WTC11 (cell line): ENCODE measurements at regions not wholly inside any gene's neighbourhood (a gene's known extent, or its start where the extent isn't known, plus 50 kb on each side); places are given as distances from the start of the nearest gene placed in this dataset.

Experiments used
- ATAC-seq: fragments of 200-7000 bp; cut with Tn5 transposase; 2 replicates; pipeline ENCODE4 v1.10.0; 2021; ENCODE audit warnings: mild to moderate bottlenecking, moderate library complexity
- CTCF ChIA-PET: fragments of 300-600 bp; sonication (Branson Sonifier 250); formaldehyde crosslinking; loops from one replicate; lab custom pipeline; 2021; ENCODE audit warnings: antibody characterized with exemption; lab: Charles Lee
- POLR2A ChIA-PET: fragments of 350-600 bp; sonication (Branson Sonifier 250); formaldehyde crosslinking; loops from one replicate; lab custom pipeline; 2021; ENCODE audit warnings: antibody characterized with exemption; lab: Charles Lee
- DNase-seq: peaks from one replicate; pipeline ENCODE4 v3.0.0; 2021; ENCODE audit warnings: low spot score
- H3K27ac Mint-ChIP-seq: 2 replicates; pipeline ENCODE4 v1.8.0; 2021; ENCODE audit warnings: mixed read lengths
- H3K27me3 Mint-ChIP-seq: 2 replicates; pipeline ENCODE4 v1.8.0; 2021; ENCODE audit warnings: low read depth, mild to moderate bottlenecking, moderate library complexity, mixed read lengths
- H3K36me3 Mint-ChIP-seq: 2 replicates; pipeline ENCODE4 v1.8.0; 2021; ENCODE audit warnings: mixed read lengths
- H3K4me1 Mint-ChIP-seq: 2 replicates; pipeline ENCODE4 v1.8.0; 2022; ENCODE audit warnings: mixed read lengths
- H3K4me3 Mint-ChIP-seq: 2 replicates; pipeline ENCODE4 v1.8.0; 2021; ENCODE audit warnings: mild to moderate bottlenecking, moderate library complexity, mixed read lengths
- H3K9me3 Mint-ChIP-seq: 2 replicates; pipeline ENCODE4 v1.8.0; 2021; ENCODE audit warnings: mixed read lengths
- ATF1 ChIP-seq: sonication (generic); formaldehyde crosslinking; IDR thresholded peaks from 2 replicates; pipeline ENCODE4 v1.8.1; 2023; ENCODE audit warnings: mild to moderate bottlenecking, moderate library complexity, missing genetic modification reagents
- ATF6 ChIP-seq: sonication (generic); formaldehyde crosslinking; IDR thresholded peaks from 2 replicates; pipeline ENCODE4 v1.8.1; 2023; ENCODE audit warnings: mild to moderate bottlenecking, missing genetic modification reagents
- CREB1 ChIP-seq: sonication (generic); formaldehyde crosslinking; IDR thresholded peaks from 2 replicates; pipeline ENCODE4 v1.8.0; 2023; ENCODE audit warnings: mild to moderate bottlenecking, missing genetic modification reagents
- CTCF ChIP-seq: fragments of 200-600 bp; IDR thresholded peaks from 2 replicates; pipeline ENCODE4 v1.8.0; 2022; ENCODE audit warnings: antibody characterized with exemption
- FOXK1 ChIP-seq: sonication (generic); formaldehyde crosslinking; IDR thresholded peaks from 2 replicates; pipeline ENCODE4 v1.8.0; 2022; ENCODE audit warnings: mild to moderate bottlenecking, moderate library complexity, missing genetic modification reagents
- KAT7 ChIP-seq: sonication (generic); formaldehyde crosslinking; IDR thresholded peaks from 2 replicates; pipeline ENCODE4 v1.8.1; 2023; ENCODE audit warnings: missing genetic modification reagents, mild to moderate bottlenecking, borderline replicate concordance
- NFYB ChIP-seq: sonication (generic); formaldehyde crosslinking; conservative IDR thresholded peaks from 2 replicates; pipeline ENCODE4 v1.8.0; 2022; ENCODE audit warnings: low read depth, missing genetic modification reagents
- NR3C1 ChIP-seq: sonication (generic); formaldehyde crosslinking; conservative IDR thresholded peaks from 2 replicates; pipeline ENCODE4 v1.8.1; 2023; ENCODE audit warnings: low read depth, mild to moderate bottlenecking, missing genetic modification reagents
- PREB ChIP-seq: sonication (generic); formaldehyde crosslinking; IDR thresholded peaks from 2 replicates; pipeline ENCODE4 v1.8.1; 2022; ENCODE audit warnings: mild to moderate bottlenecking, missing genetic modification reagents, moderate library complexity, borderline replicate concordance
- RELA ChIP-seq: sonication (generic); formaldehyde crosslinking; IDR thresholded peaks from 2 replicates; pipeline ENCODE4 v1.8.1; 2022; ENCODE audit warnings: missing genetic modification reagents, mild to moderate bottlenecking, borderline replicate concordance
- TP53 ChIP-seq: sonication (generic); formaldehyde crosslinking; IDR thresholded peaks from 2 replicates; pipeline ENCODE4 v1.8.1; 2023; ENCODE audit warnings: mild to moderate bottlenecking, missing genetic modification reagents
- ZNF121 ChIP-seq: sonication (generic); formaldehyde crosslinking; IDR thresholded peaks from 2 replicates; pipeline ENCODE4 v1.8.0; 2023; ENCODE audit warnings: missing genetic modification reagents
- ZNF423 ChIP-seq: fragments of 250-450 bp; sonication (Bioruptor Pico); IDR thresholded peaks from 2 replicates; pipeline ENCODE4 v2.1.2; 2022; ENCODE audit warnings: mild to moderate bottlenecking, moderate library complexity
- ZNF425 ChIP-seq: fragments of 250-450 bp; sonication (Bioruptor Pico); conservative IDR thresholded peaks from 2 replicates; pipeline ENCODE4 v1.9.0; 2021; ENCODE audit warnings: mild to moderate bottlenecking
- ZNF671 ChIP-seq: fragments of 250-450 bp; sonication (Bioruptor Pico); IDR thresholded peaks from 2 replicates; pipeline ENCODE4 v1.8.0; 2021; ENCODE audit warnings: mild to moderate bottlenecking

GRCh38 chr21:19508844-19509243 lies 1105.3 kb upstream of the TMPRSS15 start:
- POLR2A ChIA-PET: no interaction called here
- peaks cover 11% of the 10 kb centered on the region for H3K9me3 Mint-ChIP-seq

GRCh38 chr21:19510057-19510456 lies 1106.5 kb upstream of the TMPRSS15 start:
- Mint-ChIP-seq H3K36me3 (peaks cover 11% of the 10 kb centered on the region), H3K9me3 (peaks cover 24% of the 10 kb centered on the region), H3K4me1 (peaks cover 16% of the 10 kb centered on the region), H3K4me3 (no peak overlapping the region), H3K27me3 (no peaks in the 10 kb centered on the region), H3K27ac (no peak overlapping the region)
- TF ChIP-seq NFYB (CRISPR knock-in tag): no peak
- no peak for TF ChIP-seq KAT7 (CRISPR knock-in tag)
- TF ChIP-seq NR3C1 (CRISPR knock-in tag): no peak
- TF ChIP-seq FOXK1 (CRISPR knock-in tag): no peak
- no peak for TF ChIP-seq CTCF
- no peak for TF ChIP-seq PREB (CRISPR knock-in tag)
- TF ChIP-seq CREB1: no peak
- TF ChIP-seq ZNF671 (CRISPR knock-in tag): no peak
- TF ChIP-seq ATF1 (CRISPR knock-in tag): no peak
- ChIA-PET CTCF (interaction anchor here (0.6 to 1.6 kb wide), 4 partner anchors 44 to 1609 kb away, joined by 3 to 4 read pairs (median 4); no protein-coding TSS in a partner anchor), POLR2A (interaction anchor here (0.6 kb wide), 1 partner anchor 65 kb away, joined by 3 read pairs; no protein-coding TSS in a partner anchor)
- no peak for DNase-seq
- ATAC-seq: no peak

More at GRCh38 chr21:19508844-19509243, 1105.3 kb upstream of the TMPRSS15 start:
- Mint-ChIP-seq H3K27ac (no peak overlapping the region), H3K4me1 (peaks cover 16% of the 10 kb centered on the region), H3K36me3 (no peaks in the 10 kb centered on the region; the same call in 1 of the 2 replicates), H3K4me3 (no peak overlapping the region), H3K27me3 (no peaks in the 10 kb centered on the region)
- CTCF ChIA-PET: interaction anchor here (1.0 to 1.5 kb wide), 4 partner anchors 9 to 532 kb away, joined by 3 read pairs; no protein-coding TSS in a partner anchor
- DNase-seq (no peak), ATAC-seq (no peak)
- TF ChIP-seq ATF6 (CRISPR knock-in tag) (no peak), TP53 (CRISPR knock-in tag) (no peak), ZNF425 (CRISPR knock-in tag) (no peak), ZNF121 (CRISPR knock-in tag) (no peak), RELA (CRISPR knock-in tag) (no peak), ZNF423 (CRISPR knock-in tag) (no peak)

- Mint-ChIP-seq H3K9me3 (peaks cover 28% of the 10 kb centered on the region), H3K4me1 (peaks cover 16% of the 10 kb centered on the region), H3K27me3 (no peaks in the 10 kb centered on the region), H3K36me3 (peaks cover 13% of the 10 kb centered on the region), H3K27ac (no peak overlapping the region), H3K4me3 (no peak overlapping the region)
- CTCF ChIA-PET: interaction anchor here (0.6 to 1.6 kb wide), 4 partner anchors 43 to 1609 kb away, joined by 3 to 4 read pairs (median 4); no protein-coding TSS in a partner anchor
- DNase-seq (no peak), ATAC-seq (peak; percentile 73)
- POLR2A ChIA-PET: interaction anchor here (0.6 kb wide), 1 partner anchor 64 kb away, joined by 3 read pairs; no protein-coding TSS in a partner anchor
- 0 out of 2 replicates have a peak, but pooled peaks have one; percentile 16 for TF ChIP-seq CTCF
- no peak for TF ChIP-seq TP53 (CRISPR knock-in tag)
These were observed 1107.1 kb upstream of the TMPRSS15 start for GRCh38 chr21:19510653-19511052.
